ENCODE measurements at regions not wholly inside any gene's neighbourhood (a gene's known extent, or its start where the extent isn't known, plus 50 kb on each side); places are given as distances from the start of the nearest gene placed in this dataset.

DNA sequence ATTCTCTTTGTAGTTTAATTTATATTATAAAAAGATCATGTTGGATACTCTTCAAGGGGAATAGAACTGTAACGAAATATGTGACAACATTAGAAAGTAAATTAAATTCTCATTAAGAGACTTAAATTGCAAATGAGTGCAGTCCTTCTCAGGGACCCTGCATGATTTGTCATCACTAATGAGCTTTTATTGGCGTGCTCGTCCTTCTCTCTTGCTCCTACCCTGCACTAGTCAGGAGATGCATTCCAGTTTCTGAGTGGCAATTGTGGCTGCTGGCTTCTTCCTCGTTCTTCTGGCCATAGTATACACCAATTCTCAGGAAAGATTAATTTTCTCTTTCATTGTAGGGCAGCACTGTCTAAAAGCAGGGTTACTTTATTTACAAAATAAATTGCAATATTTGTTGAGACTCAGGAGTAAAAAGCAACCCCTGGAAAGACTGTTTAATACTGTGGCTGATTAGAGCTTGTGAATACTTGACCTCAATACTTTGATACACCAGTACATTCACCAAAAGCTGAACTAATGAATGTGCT, 376.3 kb upstream of the CHD1 start:
- Histone ChIP-seq H3K4me1 (ENCODE audit: insufficient read depth, poor library complexity, severe bottlenecking) (no peaks in the 10 kb centered on the region), H3K27ac (ENCODE audit: poor library complexity, severe bottlenecking) (no peak overlapping the region), H3K36me3 (ENCODE audit: low read depth) (no peaks in the 10 kb centered on the region), H3K9me3 (ENCODE audit: severe bottlenecking) (no peaks in the 10 kb centered on the region), H3K27me3 (ENCODE audit: insufficient read depth, poor library complexity, severe bottlenecking) (no peaks in the 10 kb centered on the region), H3K4me3 (ENCODE audit: severe bottlenecking) (no peak overlapping the region)
- no peak for ATAC-seq (ENCODE audit: low read depth)
- no peak for DNase-seq (ENCODE audit: low spot score)
- TF ChIP-seq, protein P1, sequence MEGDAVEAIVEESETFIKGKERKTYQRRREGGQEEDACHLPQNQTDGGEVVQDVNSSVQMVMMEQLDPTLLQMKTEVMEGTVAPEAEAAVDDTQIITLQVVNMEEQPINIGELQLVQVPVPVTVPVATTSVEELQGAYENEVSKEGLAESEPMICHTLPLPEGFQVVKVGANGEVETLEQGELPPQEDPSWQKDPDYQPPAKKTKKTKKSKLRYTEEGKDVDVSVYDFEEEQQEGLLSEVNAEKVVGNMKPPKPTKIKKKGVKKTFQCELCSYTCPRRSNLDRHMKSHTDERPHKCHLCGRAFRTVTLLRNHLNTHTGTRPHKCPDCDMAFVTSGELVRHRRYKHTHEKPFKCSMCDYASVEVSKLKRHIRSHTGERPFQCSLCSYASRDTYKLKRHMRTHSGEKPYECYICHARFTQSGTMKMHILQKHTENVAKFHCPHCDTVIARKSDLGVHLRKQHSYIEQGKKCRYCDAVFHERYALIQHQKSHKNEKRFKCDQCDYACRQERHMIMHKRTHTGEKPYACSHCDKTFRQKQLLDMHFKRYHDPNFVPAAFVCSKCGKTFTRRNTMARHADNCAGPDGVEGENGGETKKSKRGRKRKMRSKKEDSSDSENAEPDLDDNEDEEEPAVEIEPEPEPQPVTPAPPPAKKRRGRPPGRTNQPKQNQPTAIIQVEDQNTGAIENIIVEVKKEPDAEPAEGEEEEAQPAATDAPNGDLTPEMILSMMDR (IDR thresholded peaks at IDR 0.05; ENCODE audit: poor library complexity, severe bottlenecking): no peak

DNA sequence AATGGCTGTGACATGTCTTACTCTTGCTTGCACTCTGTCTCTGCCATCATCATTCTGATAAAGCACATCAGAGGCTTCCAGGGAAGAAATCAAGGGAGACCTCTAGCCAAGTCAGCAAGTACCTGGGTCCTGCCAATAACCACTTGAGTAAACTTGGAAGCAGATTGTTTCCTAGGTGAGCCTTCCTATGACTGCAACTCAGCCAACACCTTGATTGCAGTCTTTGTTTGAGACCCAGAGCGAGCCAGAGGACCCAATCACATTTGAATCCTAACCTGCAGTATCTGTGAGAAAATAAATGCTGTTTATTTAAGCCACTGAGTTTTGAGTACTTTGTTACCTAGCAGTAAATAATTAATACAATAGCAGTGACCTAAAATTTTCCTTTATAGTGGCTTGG, 356.8 kb upstream of the CHD1 start:
- no peak for DNase-seq (ENCODE audit: low spot score)
- Histone ChIP-seq H3K36me3 (ENCODE audit: low read depth) (no peaks in the 10 kb centered on the region), H3K4me1 (ENCODE audit: insufficient read depth, poor library complexity, severe bottlenecking) (no peaks in the 10 kb centered on the region), H3K4me3 (ENCODE audit: severe bottlenecking) (no peak overlapping the region), H3K27me3 (ENCODE audit: insufficient read depth, poor library complexity, severe bottlenecking) (no peaks in the 10 kb centered on the region), H3K27ac (ENCODE audit: poor library complexity, severe bottlenecking) (no peak overlapping the region), H3K9me3 (ENCODE audit: severe bottlenecking) (no peaks in the 10 kb centered on the region)
- TF ChIP-seq, protein P1 (IDR thresholded peaks at IDR 0.05; ENCODE audit: poor library complexity, severe bottlenecking): no peak
- no peak for ATAC-seq (ENCODE audit: low read depth)

DNA sequence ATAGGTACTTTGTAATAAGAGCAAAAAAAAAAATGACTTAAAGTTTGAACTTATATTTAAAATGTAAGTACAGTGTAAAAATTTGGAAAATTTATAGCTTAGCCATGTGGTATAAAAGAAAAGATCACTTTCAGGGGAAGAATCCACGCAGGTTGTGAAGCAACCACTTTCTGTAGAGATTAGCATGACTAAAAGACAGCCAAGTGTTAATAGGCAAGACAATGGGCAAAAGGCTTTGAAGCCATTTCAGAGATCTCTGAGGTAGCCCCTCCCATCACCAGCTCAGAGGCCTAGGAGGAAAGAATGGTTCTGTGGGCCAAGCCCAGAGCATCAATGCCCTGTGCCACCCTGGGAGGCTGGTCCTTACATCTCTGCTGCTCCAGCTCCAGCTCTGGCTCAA, 346.3 kb upstream of the CHD1 start:
- no peaks in the 10 kb centered on the region for H3K4me1 ChIP-seq (ENCODE audit: insufficient read depth, poor library complexity, severe bottlenecking)
- H3K27ac ChIP-seq (ENCODE audit: poor library complexity, severe bottlenecking): no peak overlapping the region
- no peak overlapping the region for H3K4me3 ChIP-seq (ENCODE audit: severe bottlenecking)
- H3K9me3 ChIP-seq (ENCODE audit: severe bottlenecking): no peaks in the 10 kb centered on the region
- DNase-seq (ENCODE audit: low spot score): no peak
- TF ChIP-seq, protein P1 (IDR thresholded peaks at IDR 0.05; ENCODE audit: poor library complexity, severe bottlenecking): no peak
- no peak for ATAC-seq (ENCODE audit: low read depth)
- H3K27me3 ChIP-seq (ENCODE audit: insufficient read depth, poor library complexity, severe bottlenecking): no peaks in the 10 kb centered on the region
- H3K36me3 ChIP-seq (ENCODE audit: low read depth): no peaks in the 10 kb centered on the region

DNA sequence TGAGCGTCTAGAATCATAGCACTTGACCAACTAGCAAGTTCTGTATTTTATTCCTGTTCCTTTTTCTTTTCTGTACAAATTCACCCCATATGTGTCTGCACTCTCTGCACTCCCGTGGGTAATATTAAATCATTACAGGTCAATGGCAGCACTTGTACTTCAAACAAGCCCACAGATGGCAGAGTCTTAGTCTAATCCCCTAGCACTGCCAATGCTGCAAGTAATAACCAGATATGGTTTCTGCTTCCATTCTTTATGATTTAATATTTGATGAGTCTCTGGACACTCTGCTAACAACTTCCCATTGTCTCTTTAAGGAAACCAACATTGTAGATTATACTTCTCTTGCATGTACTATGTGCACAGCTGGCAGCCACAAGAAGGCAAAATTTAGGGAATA, 343.8 kb upstream of the CHD1 start:
- ATAC-seq (ENCODE audit: low read depth) (no peak), DNase-seq (ENCODE audit: low spot score) (no peak)
- Histone ChIP-seq H3K4me3 (ENCODE audit: severe bottlenecking) (no peak overlapping the region), H3K36me3 (ENCODE audit: low read depth) (no peaks in the 10 kb centered on the region), H3K4me1 (ENCODE audit: insufficient read depth, poor library complexity, severe bottlenecking) (peaks cover 2% of the 10 kb centered on the region), H3K27ac (ENCODE audit: poor library complexity, severe bottlenecking) (no peak overlapping the region), H3K27me3 (ENCODE audit: insufficient read depth, poor library complexity, severe bottlenecking) (peaks cover 6% of the 10 kb centered on the region), H3K9me3 (ENCODE audit: severe bottlenecking) (no peaks in the 10 kb centered on the region)
- TF ChIP-seq, protein P1 (IDR thresholded peaks at IDR 0.05; ENCODE audit: poor library complexity, severe bottlenecking): no peak

DNA sequence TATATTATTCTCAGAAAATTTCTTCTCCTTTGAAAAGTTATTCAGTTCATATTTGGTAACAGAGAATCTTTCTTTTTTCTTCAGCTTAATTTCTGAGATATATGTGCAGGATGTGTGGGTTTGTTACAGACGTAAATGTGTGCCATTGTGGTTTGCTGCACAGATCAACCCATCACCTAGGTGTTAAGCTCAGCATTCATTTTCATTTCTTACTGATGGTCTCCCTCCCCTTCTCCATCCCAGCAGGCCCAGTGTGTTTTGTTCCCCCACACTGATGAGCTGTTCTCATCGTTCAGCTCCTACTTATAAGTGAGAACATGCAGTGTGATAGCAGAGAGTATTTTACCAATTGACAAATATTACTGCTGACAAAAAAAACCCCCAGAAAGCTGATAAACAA, 330.0 kb upstream of the CHD1 start:
- no peak overlapping the region for H3K4me3 ChIP-seq (ENCODE audit: severe bottlenecking)
- DNase-seq (ENCODE audit: low spot score) (no peak), ATAC-seq (ENCODE audit: low read depth) (no peak)
- no peaks in the 10 kb centered on the region for H3K27me3 ChIP-seq (ENCODE audit: insufficient read depth, poor library complexity, severe bottlenecking)
- no peak overlapping the region for H3K27ac ChIP-seq (ENCODE audit: poor library complexity, severe bottlenecking)
- no peaks in the 10 kb centered on the region for H3K4me1 ChIP-seq (ENCODE audit: insufficient read depth, poor library complexity, severe bottlenecking)
- H3K36me3 ChIP-seq (ENCODE audit: low read depth): no peaks in the 10 kb centered on the region
- no peaks in the 10 kb centered on the region for H3K9me3 ChIP-seq (ENCODE audit: severe bottlenecking)
- TF ChIP-seq, protein P1 (IDR thresholded peaks at IDR 0.05; ENCODE audit: poor library complexity, severe bottlenecking): no peak
